Activated CD4-positive, alpha-beta T cell treated with anti-CD3 and anti-CD28 coated beads, Interleukin-2, amount 50 U/mL, for 48 hours (primary cell): ENCODE measurements at regions not wholly inside any gene's neighbourhood (a gene's known extent, or its start where the extent isn't known, plus 50 kb on each side); places are given as distances from the start of the nearest gene placed in this dataset.

ENCODE experiments used
- DNase-seq, 2 experiments: peaks; one replicate each; pipeline ENCODE4 v3.0.0-alpha.2; 2020

DNA sequence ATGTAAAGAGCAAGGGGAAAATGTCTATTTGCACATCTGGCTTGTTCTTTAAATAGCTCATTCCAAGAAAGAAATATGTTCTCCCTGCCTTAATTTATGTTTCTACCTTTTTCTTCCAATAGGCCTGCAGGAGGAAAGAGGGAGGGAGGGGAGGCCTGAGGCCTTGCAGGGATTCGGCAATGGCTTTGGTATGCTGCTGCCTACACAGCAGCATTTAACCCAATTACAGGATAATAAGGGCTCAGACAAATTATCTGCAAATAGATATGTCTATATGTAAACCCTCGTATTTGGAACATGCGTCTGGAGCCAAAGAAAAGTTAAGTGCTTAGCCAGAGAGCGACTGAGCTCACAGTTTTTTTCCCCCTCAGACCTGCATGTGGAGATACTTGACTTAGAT, 277.2 kb downstream of the CDC5L start:
- DNase-seq, result no peak

DNA sequence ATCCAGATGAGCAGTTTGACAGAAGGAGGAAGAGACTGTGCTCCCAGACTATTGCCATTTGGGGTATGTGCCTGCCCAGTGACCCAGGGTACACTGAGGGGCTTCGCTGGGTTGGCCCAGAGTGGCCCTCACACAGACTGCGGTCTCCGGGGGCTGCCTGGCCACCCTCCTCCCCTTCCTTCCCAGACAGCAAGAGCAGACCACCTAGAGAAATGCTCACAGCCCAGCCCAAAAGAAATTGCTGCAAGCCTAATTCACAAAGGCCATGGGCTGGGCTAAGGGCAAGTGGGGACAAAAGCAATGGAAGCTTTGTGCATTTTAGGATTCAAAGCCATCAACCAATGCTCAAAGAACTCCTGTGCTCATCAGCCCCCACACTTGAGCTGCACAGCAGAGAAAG, 277.6 kb downstream of the CDC5L start:
- no peak for DNase-seq

DNA sequence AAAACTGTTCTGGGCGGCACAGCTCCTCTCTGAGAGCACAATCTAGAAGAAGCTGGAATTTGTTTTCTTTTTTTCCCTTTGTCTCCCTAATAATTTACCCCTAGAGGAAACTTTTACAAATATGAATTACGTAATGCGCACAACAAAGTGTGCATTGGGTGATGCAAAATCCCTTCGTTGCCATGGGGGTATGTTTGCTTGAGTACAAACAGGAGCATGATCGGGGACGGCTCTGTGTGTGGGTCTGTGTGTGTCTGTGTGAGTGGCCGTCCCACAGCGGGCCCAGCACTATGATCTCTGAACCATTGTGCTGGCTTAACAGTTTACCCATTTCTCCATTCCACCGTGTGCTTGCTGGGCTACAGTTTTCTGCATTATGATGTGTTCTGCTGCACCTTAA, 278.2 kb downstream of the CDC5L start:
- no peak for DNase-seq

DNA sequence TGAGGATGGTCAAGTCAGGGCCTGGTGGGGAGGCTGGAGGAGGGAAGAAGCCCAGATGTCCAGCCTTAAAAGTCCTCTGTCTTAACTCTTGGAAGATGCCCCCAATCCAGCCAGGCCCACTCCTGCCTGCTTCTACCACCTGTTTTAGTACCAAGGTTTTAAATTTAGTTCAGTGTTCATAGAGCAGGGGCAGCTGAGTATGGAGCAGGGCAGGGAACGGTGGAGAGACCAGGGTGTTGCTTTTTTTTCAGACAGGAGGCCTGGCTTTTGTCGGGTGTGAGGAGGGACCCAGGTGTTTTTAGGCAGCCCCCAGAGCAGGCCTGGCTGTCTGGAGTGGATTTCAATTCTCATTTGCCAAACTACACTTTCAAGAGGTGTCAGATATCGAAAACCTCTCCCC, 278.8 kb downstream of the CDC5L start:
- no peak for DNase-seq

DNA sequence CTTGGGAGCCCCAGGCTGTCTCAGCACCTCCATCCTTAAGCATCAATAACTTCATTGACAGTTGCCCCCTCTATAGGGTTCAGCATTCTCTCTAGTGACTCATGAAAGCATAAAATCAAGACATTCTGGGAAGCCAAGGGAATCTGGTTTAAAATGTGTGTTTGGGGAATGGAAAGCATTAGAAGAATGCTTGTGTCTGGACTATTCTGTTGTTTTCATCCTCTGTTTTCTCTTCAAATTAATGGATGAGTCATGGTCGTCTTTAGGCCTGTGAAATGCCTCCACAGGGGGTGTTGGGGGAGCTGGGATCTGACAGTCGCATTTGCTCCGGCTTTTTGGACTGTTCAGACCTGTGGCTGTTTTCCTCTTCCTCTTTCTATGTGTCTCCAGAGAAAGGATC, 279.7 kb downstream of the CDC5L start:
- DNase-seq, result no peak

DNA sequence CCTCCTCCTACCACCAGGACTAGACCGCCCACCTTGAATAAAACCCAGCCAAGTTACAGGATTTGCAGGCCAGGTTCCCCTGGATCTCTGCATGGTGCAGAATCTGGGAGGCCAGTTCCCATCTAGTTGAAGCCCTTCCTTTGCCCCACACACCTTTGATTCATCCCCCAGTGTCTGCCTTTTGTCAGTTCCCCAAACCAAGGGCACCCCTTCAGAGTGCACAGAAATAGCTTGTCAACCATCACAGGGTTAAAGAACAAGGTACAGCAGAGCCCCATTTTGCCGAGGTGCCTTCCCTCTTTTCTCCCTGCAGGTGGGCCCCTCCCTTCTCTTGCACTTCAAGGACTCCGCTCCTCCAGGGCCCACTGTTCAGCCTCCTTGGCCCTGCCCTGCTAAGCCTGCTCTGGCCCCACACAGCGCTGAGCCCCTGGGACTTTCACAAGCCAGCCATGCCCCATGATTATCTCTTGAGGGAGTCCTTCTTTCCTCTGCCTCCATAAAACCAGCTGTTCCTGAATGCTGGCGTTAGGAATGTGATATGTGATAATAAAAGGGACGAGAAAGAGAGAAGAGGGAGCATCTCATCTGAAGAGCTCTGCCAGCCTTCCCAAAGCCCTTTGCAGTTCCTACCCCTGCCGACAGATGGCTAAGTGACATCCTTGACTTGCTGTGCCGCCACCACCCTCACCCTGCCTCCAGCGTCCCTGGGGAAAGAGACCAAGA, 280.3 kb downstream of the CDC5L start:
- peak; percentile 53 to 60 for DNase-seq

DNA sequence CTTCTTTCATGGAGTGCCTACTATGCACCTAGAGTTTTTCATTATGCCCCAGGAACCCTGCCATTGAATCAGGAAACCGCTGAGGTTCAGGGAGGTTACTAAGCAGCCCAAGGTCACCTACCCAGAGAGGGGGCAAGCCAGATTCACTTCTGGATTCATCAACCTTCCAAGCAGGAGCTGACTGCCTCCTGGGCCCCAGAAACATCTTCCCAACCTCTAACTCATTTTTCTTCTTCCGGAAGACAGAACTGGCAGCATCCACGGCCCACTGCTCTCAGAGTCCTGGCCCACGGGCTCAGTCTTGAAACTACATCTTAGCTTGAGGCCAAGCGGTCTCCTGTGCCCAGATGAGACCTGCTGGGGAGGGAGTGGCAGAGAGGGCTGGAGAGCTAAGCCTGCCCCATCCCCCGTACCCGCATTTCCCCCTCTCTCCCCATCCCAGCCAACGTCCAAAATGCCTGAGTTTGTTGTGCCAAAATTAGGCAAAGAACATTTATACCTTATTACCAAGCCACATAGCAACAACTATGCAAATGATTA, 281.0 kb downstream of the CDC5L start:
- no peak for DNase-seq

DNA sequence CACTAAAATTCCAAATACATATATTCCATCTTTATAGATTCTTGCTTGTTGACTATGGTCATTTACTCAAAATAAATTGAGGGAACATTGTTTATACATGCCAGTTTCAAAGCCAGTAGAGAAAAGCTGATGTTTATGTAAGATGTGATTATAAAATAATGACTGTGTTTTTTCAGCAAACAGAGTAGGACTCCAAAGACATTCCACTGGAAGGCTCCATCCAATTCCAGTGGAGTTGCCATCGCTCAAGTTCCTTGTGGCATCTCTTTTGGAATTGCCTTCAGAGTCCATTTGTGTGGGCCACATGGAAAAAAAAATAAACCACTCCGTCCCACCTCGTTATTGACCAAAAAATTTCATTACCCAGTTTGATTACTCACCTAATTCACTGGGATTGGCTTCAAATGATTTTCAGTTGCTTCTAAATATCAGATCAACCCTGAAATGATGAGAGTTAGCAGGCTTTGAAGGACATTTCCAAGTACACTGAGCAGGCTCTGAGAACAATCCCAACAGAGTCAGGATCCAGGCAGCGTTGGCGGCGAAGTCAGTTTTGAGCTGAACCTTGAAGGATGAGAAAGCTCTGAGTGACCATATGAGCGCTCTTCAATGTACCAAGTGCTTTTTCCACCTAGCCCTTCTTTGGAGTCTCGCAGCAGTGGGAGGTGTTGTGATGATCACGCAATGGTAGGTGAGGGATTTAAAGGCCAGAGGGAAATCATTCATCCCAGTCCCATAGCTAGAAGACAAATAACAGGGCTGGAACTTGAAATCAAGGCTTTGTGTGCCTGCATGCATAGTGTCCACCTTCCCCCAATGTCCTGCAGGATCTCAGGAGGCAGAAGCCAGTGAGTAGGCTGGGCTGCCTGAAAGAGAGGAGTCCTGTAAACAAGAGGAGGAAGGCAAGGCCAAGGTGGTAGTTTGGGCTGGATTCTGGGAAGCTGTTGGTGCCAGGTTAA, 281.7 kb downstream of the CDC5L start:
- DNase-seq, result no peak

DNA sequence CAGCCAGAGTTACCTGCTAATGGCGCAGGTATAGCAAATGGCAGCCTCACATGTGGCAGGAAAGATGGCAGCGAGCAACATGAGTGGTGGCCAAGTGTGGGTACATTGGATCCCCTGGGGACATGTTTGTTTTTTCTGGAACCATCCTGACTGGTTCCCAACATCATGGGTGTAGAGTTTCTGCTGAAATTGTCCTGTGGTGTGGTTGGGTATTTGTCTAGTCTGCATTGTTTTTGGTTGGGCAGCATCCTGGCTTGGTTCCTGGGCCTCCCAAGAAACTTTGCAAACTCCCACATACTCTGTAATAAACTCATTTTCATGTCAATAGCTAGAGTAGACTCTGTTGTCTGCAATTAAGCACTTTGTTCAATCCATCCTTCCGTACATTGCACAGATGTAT, 282.6 kb downstream of the CDC5L start:
- DNase-seq, result no peak

DNA sequence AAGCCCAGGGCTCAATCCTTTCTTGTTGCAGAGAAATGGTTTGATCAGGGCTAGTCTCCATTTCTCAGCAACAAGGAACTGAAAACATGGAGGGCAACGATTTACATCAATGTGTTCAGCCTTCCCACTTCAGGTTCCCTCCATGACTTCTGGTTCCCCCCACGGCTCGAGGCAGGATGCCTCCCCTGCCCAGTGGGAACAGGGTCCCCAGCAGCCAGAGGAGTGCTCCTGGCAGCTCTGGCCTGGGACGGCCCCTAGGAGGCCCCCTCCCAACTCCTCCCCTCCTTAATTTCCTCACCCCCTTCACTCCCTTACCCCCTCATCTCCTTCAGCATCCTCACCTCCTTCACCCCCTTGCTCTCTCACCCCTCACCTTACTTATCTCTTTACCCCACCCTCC, 283.8 kb downstream of the CDC5L start:
- no peak for DNase-seq

DNA sequence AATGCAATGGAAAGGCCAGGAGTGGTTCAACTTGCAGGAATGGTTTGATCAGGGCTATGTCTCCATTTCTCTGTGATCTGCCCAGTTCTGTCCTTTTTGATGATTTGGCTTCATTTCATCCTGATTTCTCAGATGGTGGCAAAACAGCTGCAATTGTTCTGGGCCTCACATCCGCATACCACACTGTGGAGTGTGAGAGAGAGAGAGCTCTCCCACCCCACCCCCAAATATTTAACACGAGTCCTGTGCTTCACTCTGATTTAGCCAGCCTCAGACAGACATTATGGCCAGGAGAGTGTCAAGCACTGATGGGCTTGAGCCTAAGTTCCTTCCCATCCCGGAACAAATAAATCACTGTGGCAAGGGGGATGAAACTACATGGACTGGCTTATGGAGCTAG, 284.6 kb downstream of the CDC5L start:
- no peak for DNase-seq

DNA sequence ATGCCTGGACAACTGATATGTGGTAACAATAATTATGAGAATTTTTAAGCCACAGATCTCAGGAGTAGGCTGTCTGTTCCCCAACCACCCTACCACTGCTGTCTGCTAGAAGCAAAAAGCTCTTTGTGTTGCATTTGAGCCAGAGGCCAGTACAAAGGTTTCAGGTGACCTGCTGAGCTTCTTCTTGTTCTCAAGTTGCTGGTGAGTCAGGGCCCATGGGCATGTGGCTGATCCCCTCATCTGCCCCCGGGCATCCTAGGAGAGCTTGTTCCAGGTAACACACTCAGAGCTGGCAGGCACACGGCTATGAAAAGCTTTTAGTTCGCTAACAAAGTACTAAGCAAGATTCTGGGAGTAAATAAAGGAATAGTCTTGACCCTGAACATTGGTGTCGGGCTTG, 285.3 kb downstream of the CDC5L start:
- no peak for DNase-seq

DNA sequence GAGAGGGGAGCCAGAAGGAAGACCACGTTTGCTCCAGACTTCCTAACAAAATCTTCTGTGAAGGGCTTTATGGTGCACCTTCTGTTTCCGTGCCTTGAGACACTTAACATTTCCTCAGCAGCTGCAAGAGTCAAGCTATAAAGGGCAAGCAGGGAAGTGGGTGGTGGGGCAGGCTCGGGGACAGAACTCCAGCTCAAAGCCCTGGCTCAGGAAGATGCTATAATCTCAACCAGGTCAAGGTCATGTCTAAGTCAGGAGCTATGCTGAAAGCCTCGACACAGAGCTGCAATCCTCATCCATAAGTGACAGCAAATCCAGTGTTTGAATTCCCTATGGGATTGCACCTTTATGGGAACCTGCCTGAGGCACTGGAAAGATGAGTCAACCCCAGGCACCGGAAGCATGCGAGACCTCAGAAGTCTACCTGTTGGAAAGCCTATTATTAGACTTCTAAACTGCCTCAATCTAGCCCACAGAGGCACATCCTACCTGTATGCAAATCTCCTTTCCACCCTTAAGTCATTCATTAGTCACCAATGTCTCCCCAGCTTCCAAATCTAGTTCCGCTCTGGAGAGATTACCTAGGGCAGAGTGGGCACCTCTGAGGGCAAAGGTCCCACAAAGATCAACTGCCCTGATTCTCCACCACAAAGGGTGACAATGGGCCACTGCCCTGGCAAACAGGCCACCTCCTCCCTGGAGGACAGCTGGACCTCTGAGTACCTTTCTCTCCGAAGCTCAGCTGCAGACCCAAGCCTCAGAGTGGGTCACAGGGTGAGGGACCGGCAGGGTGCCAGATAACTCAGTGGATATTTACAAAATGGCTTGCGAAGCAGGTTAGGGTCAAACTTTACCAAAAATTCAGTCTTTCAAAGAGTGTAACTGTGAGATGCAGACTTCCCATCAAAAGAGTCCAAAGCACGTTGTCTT, 287.0 kb downstream of the CDC5L start:
- DNase-seq, result no peak

DNA sequence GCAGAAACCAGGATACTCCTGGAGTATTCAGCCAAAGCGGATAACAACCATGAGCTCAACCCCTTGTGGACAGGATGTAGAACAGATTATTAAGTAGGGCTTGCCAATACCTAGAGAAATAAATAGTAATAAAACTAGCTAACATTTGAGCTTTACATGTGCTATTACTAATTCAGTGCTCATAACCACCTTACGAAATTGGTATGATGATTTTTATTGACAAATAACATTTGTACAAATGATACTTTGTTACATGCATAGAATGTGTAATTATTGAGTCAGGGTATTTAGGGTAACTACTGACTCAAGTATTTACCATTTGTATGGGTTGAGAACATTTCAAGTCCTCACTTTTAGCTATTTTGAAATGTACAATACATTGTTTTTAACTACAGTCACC, 287.9 kb downstream of the CDC5L start:
- DNase-seq, result no peak

DNA sequence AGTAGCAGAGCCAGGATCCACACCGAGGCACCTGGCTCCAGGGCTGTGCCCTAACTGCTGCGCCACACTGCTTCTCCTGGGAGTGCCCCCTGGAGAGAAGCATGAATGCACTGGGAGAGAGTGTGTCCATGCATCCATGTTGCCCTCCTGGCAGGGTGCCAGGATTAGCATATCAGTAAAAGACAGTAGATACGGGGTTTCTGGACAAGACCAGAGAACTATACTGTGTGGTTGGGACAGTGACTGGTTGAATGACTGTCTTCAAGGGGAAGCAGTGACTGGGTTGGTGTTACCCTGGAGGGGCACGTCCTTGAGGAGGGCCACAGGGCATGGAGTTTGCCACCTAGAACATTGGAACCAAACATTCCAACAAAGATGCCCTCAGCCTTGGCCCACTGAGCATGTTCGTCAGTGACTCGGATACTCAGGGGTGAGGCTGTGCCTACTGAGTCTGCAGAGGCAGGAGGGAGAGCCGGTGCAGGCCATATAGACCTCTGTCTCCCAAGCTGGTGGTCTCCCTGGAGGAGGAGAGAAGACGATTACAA, 288.8 kb downstream of the CDC5L start:
- DNase-seq, result no peak

DNA sequence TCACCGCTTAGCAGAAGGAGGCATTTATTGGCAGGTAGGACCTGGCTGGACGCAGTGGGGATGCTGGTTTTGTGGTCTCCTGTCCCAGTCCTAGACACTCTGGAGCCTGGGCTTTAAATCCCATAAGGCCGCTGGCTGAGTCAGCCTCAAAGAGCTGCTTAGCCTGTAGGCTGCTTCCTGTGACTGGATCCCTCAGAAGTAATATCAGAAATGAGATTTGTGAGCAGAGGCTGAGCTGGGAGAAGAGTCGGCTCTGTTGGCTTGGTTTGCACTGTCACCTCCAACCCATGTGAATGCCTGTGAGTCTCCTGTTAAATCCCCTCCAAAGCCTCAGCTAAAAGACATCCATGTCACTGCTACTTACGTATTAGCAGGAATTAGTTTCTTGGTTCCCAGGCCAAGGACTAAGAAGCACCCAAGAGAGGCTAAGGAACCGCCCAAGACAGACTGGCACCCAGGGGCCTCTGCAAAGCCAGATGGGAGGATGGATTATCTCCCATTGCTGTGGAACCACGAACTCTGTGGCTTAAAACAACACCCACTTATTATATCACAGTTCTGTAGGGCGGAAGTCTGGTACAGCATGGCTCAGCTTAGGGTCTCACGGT, 289.4 kb downstream of the CDC5L start:
- DNase-seq, result no peak

DNA sequence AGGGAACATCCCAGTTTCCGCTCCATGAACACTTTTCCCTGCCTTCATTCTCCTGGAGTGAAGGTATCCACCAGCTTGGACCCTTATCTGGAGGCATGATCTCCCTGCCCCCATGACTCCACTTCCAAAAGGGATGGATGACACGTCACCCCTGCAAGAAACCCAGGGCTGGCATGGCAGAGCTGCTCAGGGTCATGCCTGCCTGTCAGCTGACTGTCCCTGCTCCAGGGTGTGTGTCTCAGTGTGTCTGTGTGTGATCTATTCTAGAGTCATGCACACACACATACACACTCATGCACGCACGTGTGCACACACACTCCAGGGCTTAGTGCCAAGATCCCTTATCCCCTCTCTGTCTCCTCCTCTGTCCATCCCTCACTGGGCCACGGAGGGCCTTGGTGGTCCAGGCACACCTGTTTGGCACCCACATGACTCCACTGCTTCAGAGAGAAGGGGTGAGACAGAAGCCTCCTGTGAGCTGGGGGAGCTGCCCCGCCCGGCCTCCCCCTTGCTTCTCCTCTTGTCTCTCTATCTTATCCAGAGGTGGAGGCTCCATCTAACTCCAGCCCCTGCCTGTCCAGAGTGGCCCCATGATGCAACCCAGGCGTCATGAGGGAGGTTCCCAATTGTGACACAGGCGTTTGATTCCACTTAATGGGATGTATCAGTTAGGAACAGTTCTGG, 290.9 kb downstream of the CDC5L start:
- DNase-seq, result no peak

DNA sequence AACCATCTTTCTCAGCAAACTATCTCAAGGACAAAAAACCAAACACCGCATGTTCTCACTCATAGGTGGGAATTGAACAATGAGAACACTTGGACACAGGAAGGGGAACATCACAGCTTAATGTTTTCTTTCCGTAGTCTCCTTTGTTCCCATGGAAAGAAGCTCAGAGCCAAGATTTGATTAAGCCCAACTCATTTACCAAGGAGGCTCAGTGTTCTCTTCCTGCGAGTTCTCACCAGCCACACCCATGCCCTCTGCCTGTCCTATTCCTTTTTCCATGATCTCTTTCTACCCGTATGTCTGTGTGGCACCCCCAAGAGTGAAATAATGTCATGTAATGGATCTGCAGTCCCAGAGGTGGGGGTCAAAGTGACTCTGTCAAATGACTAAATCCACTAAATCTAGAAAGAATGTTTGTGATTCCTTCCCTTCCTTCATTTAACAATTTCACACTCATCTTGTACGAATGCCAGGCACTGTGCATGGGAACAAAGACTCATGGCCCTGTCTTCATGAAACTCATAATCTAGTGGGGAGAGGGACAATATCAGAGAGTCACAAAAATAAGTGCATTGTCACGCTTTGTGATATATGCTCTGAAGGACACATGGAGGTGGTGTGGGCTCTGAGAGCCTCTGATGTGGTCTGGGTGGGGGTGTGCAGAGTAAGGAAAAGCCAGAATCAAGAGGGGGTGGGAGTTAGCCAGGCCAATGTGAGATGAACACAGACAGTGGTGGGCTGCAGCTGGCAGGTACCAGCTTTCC, 292.1 kb downstream of the CDC5L start:
- no peak for DNase-seq

DNA sequence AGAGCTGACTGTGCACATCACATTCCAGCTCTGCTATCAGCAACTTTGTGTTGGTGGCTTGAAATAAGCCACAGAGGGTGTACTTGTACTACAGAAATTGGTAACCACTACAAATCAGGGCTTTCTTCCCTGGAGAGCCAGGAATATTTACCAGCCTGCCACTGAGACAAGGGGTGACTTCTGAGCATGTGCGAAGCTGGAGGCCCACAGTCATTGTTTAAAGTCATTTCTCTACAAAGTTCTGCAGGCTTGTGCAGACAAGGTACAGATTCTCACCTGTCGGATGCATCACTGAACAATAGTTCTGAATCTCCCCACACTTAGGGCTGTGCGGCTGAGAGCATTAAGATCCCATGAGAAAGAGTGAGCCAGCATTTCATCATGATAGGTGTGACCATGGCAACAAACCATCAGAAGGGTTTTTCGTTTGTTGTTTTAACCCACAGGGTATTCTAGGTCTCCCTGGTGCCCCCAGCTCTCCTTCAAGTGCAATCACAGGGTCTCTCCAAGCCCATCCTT, 292.8 kb downstream of the CDC5L start:
- DNase-seq, result no peak

DNA sequence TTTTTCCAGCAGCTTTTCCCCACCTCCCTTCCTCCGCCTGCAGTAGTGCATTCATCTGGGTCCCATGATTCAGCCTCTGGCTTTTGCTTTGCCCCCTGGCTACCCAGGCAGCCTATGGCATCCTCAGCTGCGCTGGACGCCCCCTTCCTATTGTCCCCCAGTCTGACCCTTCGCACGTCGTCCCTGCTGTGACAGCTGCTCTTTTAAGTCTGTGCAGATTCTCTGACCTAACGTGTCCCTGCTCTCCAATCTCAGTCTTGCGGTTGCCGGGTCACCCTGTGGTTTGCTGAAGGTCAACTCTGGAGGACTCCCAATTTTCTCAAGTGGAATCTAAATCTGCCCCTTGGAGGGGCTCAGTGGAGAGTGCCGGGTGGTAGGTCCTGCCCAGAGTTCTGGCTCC, 294.3 kb downstream of the CDC5L start:
- DNase-seq, result no peak
